BJ (cell line): ENCODE measurements at regions not wholly inside any gene's neighbourhood (a gene's known extent, or its start where the extent isn't known, plus 50 kb on each side); places are given as distances from the start of the nearest gene placed in this dataset.
A peak's percentile ranks its signal among the peaks of the same experiment; 100 is the strongest.

Source experiments
- CTCF ChIA-PET: fragments of 350-600 bp; formaldehyde crosslinking; extraction: SDS; loops from one replicate; lab custom pipeline; 2021; ENCODE audit warnings: antibody characterized with exemption, inconsistent platforms; lab: Yijun Ruan, JAX
- POLR2A ChIA-PET: fragments of 300-600 bp; sonication (Branson Sonifier 250); formaldehyde crosslinking; extraction: SDS; loops from one replicate; lab custom pipeline; 2021; ENCODE audit warnings: antibody characterized with exemption; lab: Charles Lee
- DNase-seq: peaks from one replicate; pipeline ENCODE4 v3.0.0-alpha.2; 2011; ENCODE audit warnings: low read depth
- H3K27me3 ChIP-seq: 2 replicates; pipeline ENCODE4 v1.6.0; 2011; ENCODE audit warnings: low read length; ENCODE audit not compliant: control insufficient read depth, insufficient read depth
- H3K36me3 ChIP-seq: 2 replicates; pipeline ENCODE4 v1.5.1; 2011; ENCODE audit warnings: low read length; ENCODE audit not compliant: control insufficient read depth, insufficient read depth
- H3K4me3 ChIP-seq: 2 replicates; pipeline ENCODE4 v1.5.1; 2011; ENCODE audit warnings: low read depth, mild to moderate bottlenecking, control low read depth, low read length
- TF ChIP-seq, protein P1 (sequence below): IDR thresholded peaks from 2 replicates; pipeline ENCODE4 v1.5.1; 2011; ENCODE audit warnings: low read depth, mild to moderate bottlenecking, control low read depth, inconsistent platforms, low read length, moderate library complexity; ENCODE audit not compliant: insufficient read depth

DNA sequence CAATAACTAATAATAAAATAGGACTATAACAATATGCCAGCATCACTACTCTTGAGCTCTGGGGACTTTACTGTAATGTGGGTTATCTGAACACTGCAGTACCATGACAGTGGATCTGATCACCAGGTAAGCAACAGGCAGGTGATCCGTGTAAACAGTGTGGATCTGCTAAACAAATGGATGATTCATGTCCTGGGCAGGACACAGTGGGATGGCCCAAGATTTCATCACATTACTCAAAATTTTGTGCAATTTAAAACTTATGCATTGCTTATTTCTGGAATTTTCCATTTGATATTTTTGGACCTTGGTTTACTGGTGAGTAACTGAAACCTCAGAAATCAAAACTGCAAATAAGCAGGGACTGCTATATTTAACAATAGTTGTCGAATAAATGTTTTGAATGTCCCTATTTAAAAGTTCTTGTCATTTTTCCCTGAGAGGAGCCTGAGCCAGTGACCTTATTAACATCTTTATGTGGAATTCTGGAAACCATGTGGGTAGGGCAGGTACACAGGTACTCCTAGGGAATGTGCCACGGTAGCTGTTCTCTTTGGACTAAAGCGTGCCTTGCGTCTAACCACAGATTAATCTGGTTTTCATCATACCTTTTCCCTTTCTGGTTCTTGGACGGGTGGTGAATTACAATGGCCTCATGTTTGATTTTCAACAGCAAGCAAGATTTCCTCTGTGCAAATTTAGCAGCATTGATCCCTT is 214.5 kb upstream of the SASH1 start:
- H3K36me3 ChIP-seq = no peaks in the 10 kb centered on the region
- peak; percentile 17 for DNase-seq
- TF ChIP-seq, protein P1, sequence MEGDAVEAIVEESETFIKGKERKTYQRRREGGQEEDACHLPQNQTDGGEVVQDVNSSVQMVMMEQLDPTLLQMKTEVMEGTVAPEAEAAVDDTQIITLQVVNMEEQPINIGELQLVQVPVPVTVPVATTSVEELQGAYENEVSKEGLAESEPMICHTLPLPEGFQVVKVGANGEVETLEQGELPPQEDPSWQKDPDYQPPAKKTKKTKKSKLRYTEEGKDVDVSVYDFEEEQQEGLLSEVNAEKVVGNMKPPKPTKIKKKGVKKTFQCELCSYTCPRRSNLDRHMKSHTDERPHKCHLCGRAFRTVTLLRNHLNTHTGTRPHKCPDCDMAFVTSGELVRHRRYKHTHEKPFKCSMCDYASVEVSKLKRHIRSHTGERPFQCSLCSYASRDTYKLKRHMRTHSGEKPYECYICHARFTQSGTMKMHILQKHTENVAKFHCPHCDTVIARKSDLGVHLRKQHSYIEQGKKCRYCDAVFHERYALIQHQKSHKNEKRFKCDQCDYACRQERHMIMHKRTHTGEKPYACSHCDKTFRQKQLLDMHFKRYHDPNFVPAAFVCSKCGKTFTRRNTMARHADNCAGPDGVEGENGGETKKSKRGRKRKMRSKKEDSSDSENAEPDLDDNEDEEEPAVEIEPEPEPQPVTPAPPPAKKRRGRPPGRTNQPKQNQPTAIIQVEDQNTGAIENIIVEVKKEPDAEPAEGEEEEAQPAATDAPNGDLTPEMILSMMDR = no peak
- H3K4me3 ChIP-seq = no peak overlapping the region
- ChIA-PET CTCF (interaction anchor here (1.5 kb wide), 1 partner anchor 10 kb away, joined by 3 read pairs; no protein-coding TSS in a partner anchor), POLR2A (no interaction called here)
- no peaks in the 10 kb centered on the region for H3K27me3 ChIP-seq

DNA sequence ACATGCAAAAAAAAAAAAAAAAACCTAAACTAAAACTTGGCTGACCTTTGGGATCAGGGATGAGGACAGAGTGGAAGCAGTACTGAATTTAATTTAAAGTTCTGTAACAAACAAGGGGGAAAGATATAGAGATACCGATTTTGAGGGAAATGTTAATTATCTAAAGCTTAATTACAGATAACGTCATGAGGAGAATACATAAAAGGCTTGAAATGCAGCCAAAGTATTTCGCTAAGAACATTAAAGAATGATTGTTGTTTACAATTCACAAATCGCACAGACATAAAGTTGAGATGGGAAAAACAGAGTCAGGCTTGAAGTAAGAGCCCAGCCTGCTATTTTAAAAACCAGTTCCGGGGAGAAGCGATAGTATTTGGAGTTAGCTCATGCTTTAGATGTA is 208.0 kb upstream of the SASH1 start:
- POLR2A ChIA-PET = no interaction called here

DNA sequence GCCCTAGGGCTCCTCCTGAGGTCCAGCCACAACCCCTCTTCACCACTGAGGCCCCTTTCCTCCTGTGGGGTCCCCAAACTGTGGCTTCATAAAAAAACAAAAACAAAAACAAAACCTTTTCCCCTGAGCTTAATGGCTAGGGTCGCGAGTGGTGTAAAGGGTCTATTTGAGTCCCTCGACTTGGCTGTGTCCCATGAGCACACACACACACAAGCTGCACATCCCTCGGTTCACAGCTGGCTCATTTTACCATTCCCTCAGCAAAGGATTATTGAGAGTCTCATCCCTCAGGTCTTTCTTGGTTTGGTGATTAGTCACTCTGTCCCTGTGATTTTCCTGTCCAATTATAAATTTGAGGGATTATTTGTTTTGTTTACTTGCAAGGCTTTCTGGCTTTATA is 206.1 kb upstream of the SASH1 start:
- DNase-seq = no peak
- CTCF ChIA-PET = no interaction called here
- Histone ChIP-seq H3K36me3 (no peaks in the 10 kb centered on the region), H3K4me3 (no peak overlapping the region), H3K27me3 (no peaks in the 10 kb centered on the region)
- POLR2A ChIA-PET = no interaction called here
- TF ChIP-seq, protein P1 = no peak

More for the DNA sequence above, 208.0 kb upstream of the SASH1 start:
- CTCF ChIA-PET = interaction anchor here (1.3 to 1.5 kb wide), 2 partner anchors 10 to 19 kb away, joined by 3 to 4 read pairs; no protein-coding TSS in a partner anchor
- Histone ChIP-seq H3K36me3 (no peaks in the 10 kb centered on the region), H3K4me3 (no peak overlapping the region), H3K27me3 (no peaks in the 10 kb centered on the region)
- DNase-seq = no peak
- TF ChIP-seq, protein P1 = no peak

DNA sequence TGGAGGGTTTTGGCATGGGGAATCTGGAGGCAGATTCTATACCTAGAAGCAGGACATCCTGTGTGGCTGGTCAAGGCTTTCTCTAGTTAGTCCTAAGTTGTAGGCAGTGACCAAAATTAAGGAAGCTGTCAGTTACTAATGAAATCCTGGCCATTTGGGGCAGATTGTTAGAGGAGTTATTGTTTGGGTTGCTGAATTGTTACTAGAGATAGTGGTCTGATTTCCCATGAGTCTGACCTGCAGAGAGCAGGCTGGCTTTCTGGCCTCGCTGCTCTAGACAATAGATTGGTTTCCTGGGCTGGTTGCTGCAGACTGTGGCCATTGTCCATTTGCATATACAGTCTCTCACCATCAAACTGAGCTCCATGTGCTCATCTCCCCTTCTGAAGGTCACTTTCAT is 205.0 kb upstream of the SASH1 start:
- Histone ChIP-seq H3K36me3 (no peaks in the 10 kb centered on the region), H3K4me3 (no peak overlapping the region), H3K27me3 (no peaks in the 10 kb centered on the region)
- ChIA-PET CTCF (interaction anchor here (0.9 kb wide), 1 partner anchor 10 kb away, joined by 3 read pairs; no protein-coding TSS in a partner anchor), POLR2A (no interaction called here)
- TF ChIP-seq, protein P1 = no peak
- DNase-seq = no peak

DNA sequence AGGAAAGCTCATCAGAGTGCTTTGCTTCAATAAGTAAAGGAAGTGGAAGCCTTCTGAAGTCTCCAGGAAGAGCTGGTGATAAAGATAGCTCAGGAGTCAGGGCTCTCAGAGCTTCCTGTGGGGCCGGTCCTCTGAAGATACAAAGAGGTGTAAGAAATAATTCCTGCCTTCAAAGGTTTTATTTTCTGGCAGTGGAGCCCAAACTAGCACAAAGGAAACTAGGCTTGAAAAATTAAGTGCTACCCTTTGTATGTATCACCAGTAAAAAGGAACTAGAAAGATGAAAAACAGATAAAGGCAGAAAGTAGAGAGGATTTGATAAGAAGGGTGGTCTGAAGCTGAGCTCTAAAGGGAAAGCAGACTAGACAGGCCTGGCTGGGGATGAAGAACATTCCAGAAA is 204.1 kb upstream of the SASH1 start:
- ChIA-PET CTCF (interaction anchor here (0.9 kb wide), 1 partner anchor 11 kb away, joined by 3 read pairs; no protein-coding TSS in a partner anchor), POLR2A (no interaction called here)
- TF ChIP-seq, protein P1 = no peak

More for the DNA sequence above, 204.1 kb upstream of the SASH1 start:
- H3K27me3 ChIP-seq = no peaks in the 10 kb centered on the region
- no peak overlapping the region for H3K4me3 ChIP-seq
- no peaks in the 10 kb centered on the region for H3K36me3 ChIP-seq
- no peak for DNase-seq
